ENCODE measurements at regions not wholly inside any gene's neighbourhood (a gene's known extent, or its start where the extent isn't known, plus 50 kb on each side); places are given as distances from the start of the nearest gene placed in this dataset.

- DNase-seq (ENCODE audit: low spot score) = no peak
- ChIA-PET CTCF (no interaction called here), POLR2A (ENCODE audit: low non-redundant PET) (no interaction called here)
- TF ChIP-seq CTCF (conservative IDR thresholded peaks at IDR 0.05; ENCODE audit: low read depth) = no peak
- no peak overlapping the region for H3K27ac ChIP-seq
Measured at GRCh38 chr15:70470556-70471191, 292.7 kb downstream of the UACA start.

GRCh38 chr15:70469651-70470555 is 293.5 kb downstream of the UACA start:
- H3K27ac ChIP-seq = no peak overlapping the region
- DNase-seq (ENCODE audit: low spot score) = no peak
- ChIA-PET POLR2A (ENCODE audit: low non-redundant PET) (interaction anchor here (0.6 kb wide), 2 partner anchors 22 to 175 kb away, joined by 3 to 4 read pairs; no protein-coding TSS in a partner anchor), CTCF (interaction anchor here (0.6 kb wide), 2 partner anchors 10 to 447 kb away, joined by 4 to 5 read pairs; no protein-coding TSS in a partner anchor)
- TF ChIP-seq CTCF (conservative IDR thresholded peaks at IDR 0.05; ENCODE audit: low read depth) = no peak

GRCh38 chr15:70469182-70469581 is 294.2 kb downstream of the UACA start:
- ChIA-PET POLR2A (ENCODE audit: low non-redundant PET) (interaction anchor here (0.6 kb wide), 2 partner anchors 23 to 174 kb away, joined by 3 to 4 read pairs; no protein-coding TSS in a partner anchor), CTCF (interaction anchor here (0.6 kb wide), 1 partner anchor 446 kb away, joined by 4 read pairs; no protein-coding TSS in a partner anchor)
- no peak for DNase-seq (ENCODE audit: low spot score)
- TF ChIP-seq CTCF (conservative IDR thresholded peaks at IDR 0.05; ENCODE audit: low read depth) = no peak
- no peak overlapping the region for H3K27ac ChIP-seq

- TF ChIP-seq CTCF (conservative IDR thresholded peaks at IDR 0.05; ENCODE audit: low read depth) = peak; percentile 76
- no peak overlapping the region for H3K27ac ChIP-seq
- CTCF ChIA-PET = interaction anchor here (0.5 to 1.3 kb wide), 17 partner anchors 11 to 717 kb away, joined by 3 to 7 read pairs (median 4); no protein-coding TSS in a partner anchor
- POLR2A ChIA-PET (ENCODE audit: low non-redundant PET) = interaction anchor here (0.9 kb wide), 1 partner anchor 38 kb away, joined by 3 read pairs; no protein-coding TSS in a partner anchor
- DNase-seq (ENCODE audit: low spot score) = peak; percentile 60
Measured at GRCh38 chr15:70466895-70467529, 296.3 kb downstream of the UACA start.

- POLR2A ChIA-PET (ENCODE audit: low non-redundant PET) = no interaction called here
Measured at GRCh38 chr15:70466305-70466704, 297.1 kb downstream of the UACA start.

More at GRCh38 chr15:70466305-70466704, 297.1 kb downstream of the UACA start:
- no peak for DNase-seq (ENCODE audit: low spot score)
- H3K27ac ChIP-seq = no peak overlapping the region
- CTCF ChIA-PET = interaction anchor here (0.5 to 1.3 kb wide), 8 partner anchors 14 to 716 kb away, joined by 3 to 6 read pairs (median 4); no protein-coding TSS in a partner anchor
- no peak for TF ChIP-seq CTCF (conservative IDR thresholded peaks at IDR 0.05; ENCODE audit: low read depth)
